GM12878 (cell line): ENCODE measurements at regions not wholly inside any gene's neighbourhood (a gene's known extent, or its start where the extent isn't known, plus 50 kb on each side); places are given as distances from the start of the nearest gene placed in this dataset.

Experiments
- ATAC-seq: fragments of 200-7000 bp; cut with Tn5 transposase; 3 replicates; pipeline ENCODE4 v1.9.1; 2020; ENCODE audit warnings: mild to moderate bottlenecking, moderate library complexity
- BruUV-seq: library from RNA; stranded (reverse); fragments of 400-500 nt; replicated peaks from 2 replicates; lab custom pipeline; 2021; lab: Mats Ljungman, UMichigan
- CTCF ChIA-PET: fragments of 300-600 bp; sonication (Branson Sonifier 250); formaldehyde crosslinking; extraction: SDS; loops from one replicate; lab custom pipeline; 2021; ENCODE audit warnings: inconsistent platforms; lab: Yijun Ruan, JAX
- POLR2A ChIA-PET: fragments of 350-600 bp; formaldehyde crosslinking; extraction: SDS; loops from one replicate; lab custom pipeline; 2021; ENCODE audit warnings: inconsistent platforms; lab: Charles Lee
- RAD21 ChIA-PET: fragments of 300-600 bp; sonication (Branson Sonifier 250); formaldehyde crosslinking; loops from one replicate; lab custom pipeline; 2023; ENCODE audit warnings: antibody characterized with exemption; ENCODE audit not compliant: unreplicated experiment; lab: Charles Lee
- SMC1A ChIA-PET: fragments of 300-600 bp; sonication (Branson Sonifier 250); formaldehyde crosslinking; loops from one replicate; lab custom pipeline; 2023; ENCODE audit not compliant: unreplicated experiment, uncharacterized antibody; lab: Charles Lee
- DNase-seq: peaks from one replicate; pipeline ENCODE4 v3.0.0-alpha.2; 2011; ENCODE audit warnings: low read depth, low spot score
- FAIRE-seq: peaks from 3 replicates; lab custom pipeline; 2011; peaks lifted over from hg19 to GRCh38; lab: Jason Lieb, UNC
- H2AFZ ChIP-seq: 2 replicates; pipeline ENCODE4 v1.6.0; 2011; ENCODE audit warnings: low read depth, low read length, control low read depth; ENCODE audit not compliant: control insufficient read depth
- H3K27ac ChIP-seq: 2 replicates; pipeline ENCODE4 v1.5.1; 2011; ENCODE audit warnings: control low read depth; ENCODE audit not compliant: control insufficient read depth, insufficient read depth
- H3K27me3 ChIP-seq, 2 experiments: replicated peaks in 1 of 2; 2 replicates each; pipeline versions ENCODE4 v1.6.0 to v1.6.1; 2011; ENCODE audit warnings: low read length in 1 of 2; ENCODE audit not compliant: control insufficient read depth in 2 of 2, insufficient read depth in 2 of 2
- H3K36me3 ChIP-seq, 2 experiments: 2 replicates each; pipeline ENCODE4 v1.5.1; 2011; ENCODE audit warnings: low read length in 1 of 2; ENCODE audit not compliant: control insufficient read depth in 2 of 2, insufficient read depth in 2 of 2
- H3K4me1 ChIP-seq: 2 replicates; pipeline ENCODE4 v1.6.1; 2011; ENCODE audit warnings: mild to moderate bottlenecking, low read length, moderate library complexity, mixed read lengths; ENCODE audit not compliant: control insufficient read depth, insufficient read depth
- H3K4me2 ChIP-seq: 2 replicates; pipeline ENCODE4 v1.6.0; 2011; ENCODE audit warnings: control low read depth; ENCODE audit not compliant: control insufficient read depth, insufficient read depth
- H3K4me3 ChIP-seq: fragments of 200-600 bp; sonication (generic); 2 replicates; pipeline ENCODE4 v1.5.1; 2016
- H3K79me2 ChIP-seq: 2 replicates; pipeline ENCODE4 v1.6.0; 2011; ENCODE audit warnings: low read length; ENCODE audit not compliant: control insufficient read depth, insufficient read depth
- H3K9ac ChIP-seq: 2 replicates; pipeline ENCODE4 v1.8.0; 2011; ENCODE audit warnings: low read length, control low read depth, mixed read lengths; ENCODE audit not compliant: control insufficient read depth, insufficient read depth
- H3K9me3 ChIP-seq: replicated peaks from 3 replicates; pipeline ENCODE4 v1.5.1; 2011; ENCODE audit warnings: mild to moderate bottlenecking, low read length; ENCODE audit not compliant: control insufficient read depth, insufficient read depth
- H4K20me1 ChIP-seq: 2 replicates; pipeline ENCODE4 v1.6.0; 2011; ENCODE audit not compliant: control insufficient read depth, insufficient read depth
- ATF3 ChIP-seq: IDR thresholded peaks from 2 replicates; pipeline ENCODE4 v1.6.1; 2011; ENCODE audit warnings: low read depth, mild to moderate bottlenecking, low read length, moderate library complexity, borderline replicate concordance; ENCODE audit errors: extremely low read depth
- CBX3 ChIP-seq: fragments of 200-600 bp; sonication (generic); IDR thresholded peaks from 2 replicates; pipeline ENCODE4 v1.6.1; 2016; ENCODE audit warnings: low read depth, borderline replicate concordance
- HCFC1 ChIP-seq: fragments of 150-350 bp; IDR thresholded peaks from 2 replicates; pipeline ENCODE4 v1.6.1; 2014; ENCODE audit warnings: low read length
- IKZF1 ChIP-seq: fragments of 450-650 bp; conservative IDR thresholded peaks from 2 replicates; pipeline ENCODE4 v1.6.1; 2017; ENCODE audit warnings: antibody characterized with exemption, mild to moderate bottlenecking
- MEF2A ChIP-seq: IDR thresholded peaks from 2 replicates; pipeline ENCODE4 v1.6.1; 2011; ENCODE audit warnings: low read depth, mild to moderate bottlenecking, low read length, moderate library complexity; ENCODE audit not compliant: insufficient read depth
- SMC3 ChIP-seq: IDR thresholded peaks from 2 replicates; pipeline ENCODE4 v1.6.1; 2011; ENCODE audit warnings: low read length, improper control_type of control experiment, borderline replicate concordance
- SPI1 ChIP-seq: IDR thresholded peaks from 2 replicates; pipeline ENCODE4 v1.6.1; 2011; ENCODE audit warnings: low read depth, mild to moderate bottlenecking, low read length, moderate library complexity, borderline replicate concordance; ENCODE audit not compliant: insufficient read depth
- STAT3 ChIP-seq: IDR thresholded peaks from 2 replicates; pipeline ENCODE4 v1.6.1; 2011; ENCODE audit warnings: low read depth, low read length, improper control_type of control experiment
- SUZ12 ChIP-seq: fragments of 200-600 bp; sonication (generic); IDR thresholded peaks from one replicate; pipeline ENCODE4 v1.6.1; 2018; ENCODE audit warnings: antibody characterized with exemption, mild to moderate bottlenecking; ENCODE audit not compliant: unreplicated experiment
- TARDBP ChIP-seq: IDR thresholded peaks from 2 replicates; pipeline ENCODE4 v1.6.1; 2016; ENCODE audit warnings: borderline replicate concordance
- TCF7 ChIP-seq: IDR thresholded peaks from 2 replicates; pipeline ENCODE4 v1.6.1; 2014; ENCODE audit warnings: antibody characterized with exemption, borderline replicate concordance
- USF1 ChIP-seq: IDR thresholded peaks from 2 replicates; pipeline ENCODE4 v1.6.1; 2011; ENCODE audit warnings: borderline replicate concordance, low read depth, mild to moderate bottlenecking, moderate library complexity, mixed read lengths, low read length; ENCODE audit not compliant: insufficient read depth; ENCODE audit errors: extremely low read length
- ZBED1 ChIP-seq: IDR thresholded peaks from 2 replicates; pipeline ENCODE4 v1.6.1; 2016; ENCODE audit warnings: borderline replicate concordance
- ZBTB11 ChIP-seq: fragments of 450-650 bp; formaldehyde crosslinking; IDR thresholded peaks from 2 replicates; pipeline ENCODE4 v1.5.0; 2022; ENCODE audit warnings: mild to moderate bottlenecking, missing genetic modification characterization
- ZSCAN29 ChIP-seq: fragments of 450-650 bp; IDR thresholded peaks from 2 replicates; pipeline ENCODE4 v1.6.1; 2017; ENCODE audit warnings: mild to moderate bottlenecking, moderate library complexity
- WGBS: methylation state at CpG from one replicate; pipeline ENCODE4 v1.1.6; 2016; ENCODE audit warnings: low lambda C conversion rate; ENCODE audit not compliant: insufficient replicate concordance, insufficient coverage; ENCODE audit errors: missing lambda C conversion rate; 5-methylcytosine and 5-hydroxymethylcytosine counted together
- in situ Hi-C: fragments of 300-500 bp; cut with MboI; formaldehyde crosslinking; loops from 9 replicates; pipeline ENCODE4 v1.14.3; 2018; ENCODE audit warnings: mixed read lengths
- intact Hi-C: fragments of 100-400 bp; cut with micrococcal nuclease; formaldehyde crosslinking; loops from one replicate; pipeline ENCODE4 v1.14.2; 2022; ENCODE audit not compliant: unreplicated experiment

- TF ChIP-seq CBX3, result no peak
- TF ChIP-seq ZSCAN29, result no peak
- TF ChIP-seq ZBTB11 (CRISPR knock-in tag), result no peak
- TF ChIP-seq HCFC1, result no peak
- no peak for TF ChIP-seq MEF2A
- no peak for TF ChIP-seq ZBED1
- no peak for TF ChIP-seq TARDBP
Measured at GRCh38 chr2:11940121-11940743, 193.8 kb downstream of the LPIN1 start (continued).

GRCh38 chr2:11940799-11941198, 194.4 kb downstream of the LPIN1 start:
- WGBS, result 84% methylated on average over 4 of the region's 4 CpGs
- Histone ChIP-seq H4K20me1 (no peaks in the 10 kb centered on the region; the same call in 1 of the 2 replicates), H2AFZ (no peak overlapping the region), H3K9ac (no peak overlapping the region), H3K36me3 (peaks cover 0 to 5% of the 10 kb centered on the region in 2 experiments; a peak in 2 of 4 replicates), H3K27ac (no peak overlapping the region), H3K4me1 (peaks cover 13% of the 10 kb centered on the region), H3K79me2 (no peaks in the 10 kb centered on the region; the same call in none of the 2 replicates), H3K4me3 (no peak overlapping the region), H3K4me2 (no peak overlapping the region), H3K9me3 (no peaks in the 10 kb centered on the region; the same call in 2 of the 3 replicates), H3K27me3 (no peaks in the 10 kb centered on the region)
- ChIA-PET SMC1A (interaction anchor here (1.3 to 1.9 kb wide), 3 partner anchors 20 to 66 kb away, joined by 3 to 6 read pairs (median 4); no protein-coding TSS in a partner anchor), CTCF (interaction anchor here (0.7 kb wide), 1 partner anchor 96 kb away, joined by 3 read pairs; no protein-coding TSS in a partner anchor), RAD21 (no interaction called here), POLR2A (no interaction called here)
- intact Hi-C loops, result loop anchor here (10.0 kb wide), 1 partner anchor 354 kb away; no protein-coding TSS in a partner anchor
- no peak for ATAC-seq
- in situ Hi-C loops, result no loop called here
- FAIRE-seq, result no peak
- DNase-seq, result no peak
- no TSS peak for BruUV-seq
- TF ChIP-seq USF1 (no peak), SPI1 (no peak), STAT3 (no peak), TCF7 (no peak), IKZF1 (no peak), SMC3 (no peak), ATF3 (no peak), SUZ12 (no peak)
